Effector memory CD4-positive, alpha-beta T cell (primary cell): ENCODE measurements at regions not wholly inside any gene's neighbourhood (a gene's known extent, or its start where the extent isn't known, plus 50 kb on each side); places are given as distances from the start of the nearest gene placed in this dataset.

Experiments used
- DNase-seq, 3 donors: peaks; one replicate each; pipeline ENCODE4 v3.0.0-alpha.2; 2020
- H3K27ac ChIP-seq: 2 replicates; pipeline ENCODE4 v1.7.0; 2013; ENCODE audit warnings: mild to moderate bottlenecking, low read length, moderate library complexity; ENCODE audit not compliant: insufficient read depth, poor library complexity, severe bottlenecking
- H3K27me3 ChIP-seq: replicated peaks from 2 replicates; pipeline ENCODE4 v1.7.0; 2013; ENCODE audit warnings: mild to moderate bottlenecking, low read length; ENCODE audit not compliant: insufficient read depth, control insufficient read depth, poor library complexity, severe bottlenecking
- H3K36me3 ChIP-seq: 2 replicates; pipeline ENCODE4 v1.7.0; 2013; ENCODE audit warnings: mild to moderate bottlenecking, low read length, moderate library complexity; ENCODE audit not compliant: control insufficient read depth, insufficient read depth
- H3K4me1 ChIP-seq: 2 replicates; pipeline ENCODE4 v1.7.0; 2013; ENCODE audit warnings: low read length, mild to moderate bottlenecking; ENCODE audit not compliant: control insufficient read depth, insufficient read depth, poor library complexity, severe bottlenecking
- H3K4me3 ChIP-seq: 2 replicates; pipeline ENCODE4 v1.7.0; 2013; ENCODE audit warnings: low read length, low read depth, mild to moderate bottlenecking; ENCODE audit not compliant: insufficient read depth, poor library complexity, severe bottlenecking
- H3K9me3 ChIP-seq: 2 replicates; pipeline ENCODE4 v1.7.0; 2013; ENCODE audit warnings: mild to moderate bottlenecking, low read length, moderate library complexity; ENCODE audit not compliant: control insufficient read depth

- Histone ChIP-seq H3K9me3 (no peaks in the 10 kb centered on the region), H3K4me3 (no peak overlapping the region), H3K27ac (no peak overlapping the region), H3K4me1 (no peaks in the 10 kb centered on the region), H3K27me3 (no peaks in the 10 kb centered on the region), H3K36me3 (no peaks in the 10 kb centered on the region)
- DNase-seq: no peak
Measured at GRCh38 chr6:119627908-119628669, 278.5 kb upstream of the MAN1A1 start.

GRCh38 chr6:119626884-119627619 lies 277.5 kb upstream of the MAN1A1 start:
- no peaks in the 10 kb centered on the region for H3K4me1 ChIP-seq
- no peaks in the 10 kb centered on the region for H3K27me3 ChIP-seq
- H3K27ac ChIP-seq: no peak overlapping the region
- no peak for DNase-seq
- H3K9me3 ChIP-seq: no peaks in the 10 kb centered on the region
- no peaks in the 10 kb centered on the region for H3K36me3 ChIP-seq
- no peak overlapping the region for H3K4me3 ChIP-seq

GRCh38 chr6:119620846-119621555 lies 271.4 kb upstream of the MAN1A1 start:
- Histone ChIP-seq H3K27me3 (no peaks in the 10 kb centered on the region), H3K4me3 (no peak overlapping the region), H3K36me3 (no peaks in the 10 kb centered on the region), H3K27ac (no peak overlapping the region), H3K9me3 (no peaks in the 10 kb centered on the region), H3K4me1 (no peaks in the 10 kb centered on the region)
- no peak for DNase-seq

GRCh38 chr6:119614138-119614537 lies 264.6 kb upstream of the MAN1A1 start:
- DNase-seq: no peak
- Histone ChIP-seq H3K4me1 (no peaks in the 10 kb centered on the region), H3K36me3 (no peaks in the 10 kb centered on the region), H3K4me3 (no peak overlapping the region), H3K27me3 (no peaks in the 10 kb centered on the region), H3K9me3 (no peaks in the 10 kb centered on the region), H3K27ac (no peak overlapping the region)

- Histone ChIP-seq H3K36me3 (no peaks in the 10 kb centered on the region), H3K9me3 (no peaks in the 10 kb centered on the region), H3K27ac (no peak overlapping the region), H3K27me3 (no peaks in the 10 kb centered on the region), H3K4me3 (no peak overlapping the region), H3K4me1 (no peaks in the 10 kb centered on the region)
- DNase-seq: no peak
Measured at GRCh38 chr6:119612911-119613381, 263.4 kb upstream of the MAN1A1 start.

GRCh38 chr6:119612176-119612891 lies 262.8 kb upstream of the MAN1A1 start:
- Histone ChIP-seq H3K9me3 (no peaks in the 10 kb centered on the region), H3K4me3 (no peak overlapping the region), H3K27me3 (no peaks in the 10 kb centered on the region), H3K36me3 (no peaks in the 10 kb centered on the region), H3K27ac (no peak overlapping the region), H3K4me1 (no peaks in the 10 kb centered on the region)
- no peak for DNase-seq

GRCh38 chr6:119610754-119611153 lies 261.2 kb upstream of the MAN1A1 start:
- no peak overlapping the region for H3K4me3 ChIP-seq
- no peak for DNase-seq
- no peak overlapping the region for H3K27ac ChIP-seq
- H3K4me1 ChIP-seq: no peaks in the 10 kb centered on the region
- no peaks in the 10 kb centered on the region for H3K9me3 ChIP-seq
- no peaks in the 10 kb centered on the region for H3K36me3 ChIP-seq
- H3K27me3 ChIP-seq: no peaks in the 10 kb centered on the region

GRCh38 chr6:119610265-119610664 lies 260.7 kb upstream of the MAN1A1 start:
- DNase-seq: no peak
- Histone ChIP-seq H3K9me3 (no peaks in the 10 kb centered on the region), H3K27ac (no peak overlapping the region), H3K4me1 (no peaks in the 10 kb centered on the region), H3K4me3 (no peak overlapping the region), H3K36me3 (no peaks in the 10 kb centered on the region), H3K27me3 (no peaks in the 10 kb centered on the region)

GRCh38 chr6:119609865-119610264 lies 260.3 kb upstream of the MAN1A1 start:
- Histone ChIP-seq H3K9me3 (no peaks in the 10 kb centered on the region), H3K4me1 (no peaks in the 10 kb centered on the region), H3K4me3 (no peak overlapping the region), H3K27ac (no peak overlapping the region), H3K27me3 (no peaks in the 10 kb centered on the region), H3K36me3 (no peaks in the 10 kb centered on the region)
- no peak for DNase-seq
